ENCODE measurements at regions not wholly inside any gene's neighbourhood (a gene's known extent, or its start where the extent isn't known, plus 50 kb on each side); places are given as distances from the start of the nearest gene placed in this dataset.

DNA sequence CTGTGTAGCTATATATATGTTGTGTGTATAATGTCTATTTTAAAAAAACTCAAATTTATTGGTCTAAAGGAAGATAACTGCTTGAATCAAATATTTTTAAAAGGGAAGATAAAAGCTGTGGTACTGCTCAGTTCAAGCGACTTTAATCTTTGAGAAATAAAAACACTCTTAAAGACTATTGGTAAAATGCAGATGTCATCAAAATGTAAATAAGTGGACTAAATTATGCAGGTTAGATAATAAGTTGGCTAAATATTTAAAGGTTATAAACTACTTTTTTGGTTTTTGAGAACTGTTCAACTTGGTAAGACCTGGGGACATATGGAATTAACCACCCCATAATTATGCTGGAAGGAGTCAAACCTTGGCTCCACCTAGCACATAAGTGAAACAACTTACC is 144.7 kb upstream of the ITM2A start:
- TF ChIP-seq EZH2phosphoT487 (IDR thresholded peaks at IDR 0.05; ENCODE audit: low read depth, severe bottlenecking, unreplicated experiment) = no peak
- TF ChIP-seq, protein P1, sequence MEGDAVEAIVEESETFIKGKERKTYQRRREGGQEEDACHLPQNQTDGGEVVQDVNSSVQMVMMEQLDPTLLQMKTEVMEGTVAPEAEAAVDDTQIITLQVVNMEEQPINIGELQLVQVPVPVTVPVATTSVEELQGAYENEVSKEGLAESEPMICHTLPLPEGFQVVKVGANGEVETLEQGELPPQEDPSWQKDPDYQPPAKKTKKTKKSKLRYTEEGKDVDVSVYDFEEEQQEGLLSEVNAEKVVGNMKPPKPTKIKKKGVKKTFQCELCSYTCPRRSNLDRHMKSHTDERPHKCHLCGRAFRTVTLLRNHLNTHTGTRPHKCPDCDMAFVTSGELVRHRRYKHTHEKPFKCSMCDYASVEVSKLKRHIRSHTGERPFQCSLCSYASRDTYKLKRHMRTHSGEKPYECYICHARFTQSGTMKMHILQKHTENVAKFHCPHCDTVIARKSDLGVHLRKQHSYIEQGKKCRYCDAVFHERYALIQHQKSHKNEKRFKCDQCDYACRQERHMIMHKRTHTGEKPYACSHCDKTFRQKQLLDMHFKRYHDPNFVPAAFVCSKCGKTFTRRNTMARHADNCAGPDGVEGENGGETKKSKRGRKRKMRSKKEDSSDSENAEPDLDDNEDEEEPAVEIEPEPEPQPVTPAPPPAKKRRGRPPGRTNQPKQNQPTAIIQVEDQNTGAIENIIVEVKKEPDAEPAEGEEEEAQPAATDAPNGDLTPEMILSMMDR (IDR thresholded peaks at IDR 0.05; ENCODE audit: poor library complexity) = no peak
- no peak for TF ChIP-seq EZH2 (IDR thresholded peaks at IDR 0.05; ENCODE audit: borderline replicate concordance)

Data from hepatocyte (in vitro differentiated cells).